Immature natural killer cell (primary cell): ENCODE measurements at regions not wholly inside any gene's neighbourhood (a gene's known extent, or its start where the extent isn't known, plus 50 kb on each side); places are given as distances from the start of the nearest gene placed in this dataset.

Experiments used
- DNase-seq, 3 donors: peaks; one replicate each; pipeline ENCODE4 v3.0.0; 2022; ENCODE audit warnings: mixed read lengths in 1 of 3
- H3K27ac Mint-ChIP-seq, 6 donors: one replicate each; pipeline ENCODE4 v1.8.0; 2020; ENCODE audit warnings: mixed read lengths in 6 of 6, mild to moderate bottlenecking in 5 of 6, inconsistent platforms in 4 of 6, moderate library complexity in 3 of 6
- H3K27me3 Mint-ChIP-seq, 3 donors: one replicate each; pipeline ENCODE4 v1.8.0; 2020 to 2021; ENCODE audit warnings: low read depth in 3 of 3, mild to moderate bottlenecking in 3 of 3, mixed read lengths in 3 of 3, moderate library complexity in 3 of 3, inconsistent platforms in 1 of 3
- H3K36me3 Mint-ChIP-seq, 3 donors: one replicate each; pipeline ENCODE4 v1.8.0; 2020; ENCODE audit warnings: mixed read lengths in 3 of 3, inconsistent platforms in 2 of 3, mild to moderate bottlenecking in 2 of 3
- H3K4me1 Mint-ChIP-seq, 2 donors: one replicate each; pipeline ENCODE4 v1.8.0; 2020; ENCODE audit warnings: inconsistent platforms in 2 of 2, mild to moderate bottlenecking in 2 of 2, mixed read lengths in 2 of 2, moderate library complexity in 1 of 2
- H3K4me3 Mint-ChIP-seq, 5 donors: one replicate each; pipeline ENCODE4 v1.8.0; 2020; ENCODE audit warnings: mild to moderate bottlenecking in 5 of 5, mixed read lengths in 5 of 5, inconsistent platforms in 3 of 5, moderate library complexity in 3 of 5
- H3K9me3 Mint-ChIP-seq, 6 donors: one replicate each; pipeline ENCODE4 v1.8.0; 2020; ENCODE audit warnings: mild to moderate bottlenecking in 6 of 6, mixed read lengths in 6 of 6, inconsistent platforms in 4 of 6, moderate library complexity in 3 of 6

DNA sequence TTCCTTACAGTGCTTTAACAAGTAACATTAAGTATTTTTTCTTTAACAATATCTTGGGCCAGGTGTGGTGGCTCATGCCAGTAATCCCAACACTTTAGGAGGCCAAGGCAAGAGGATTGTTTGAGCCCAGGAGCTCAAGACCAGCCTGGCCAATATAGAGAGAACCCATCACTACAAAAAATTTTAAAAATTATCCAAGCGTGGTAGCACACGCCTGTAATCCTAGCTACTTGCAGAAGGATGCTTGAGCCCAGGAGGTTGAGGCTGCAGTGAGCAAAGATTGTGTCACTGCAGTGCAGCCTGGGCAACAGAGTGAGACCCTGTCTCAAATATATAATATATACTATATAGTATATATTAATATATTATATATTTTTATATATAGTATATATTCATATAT is 162.2 kb downstream of the ZNF674 start:
- no peaks in the 10 kb centered on the region for H3K9me3 Mint-ChIP-seq
- H3K36me3 Mint-ChIP-seq, result no peaks in the 10 kb centered on the region
- no peak overlapping the region for H3K27ac Mint-ChIP-seq
- no peaks in the 10 kb centered on the region for H3K4me1 Mint-ChIP-seq
- H3K4me3 Mint-ChIP-seq, result no peak overlapping the region
- DNase-seq, result no peak
- H3K27me3 Mint-ChIP-seq, result peaks cover 0 to 8% (median 0%) of the 10 kb centered on the region in 3 donors

DNA sequence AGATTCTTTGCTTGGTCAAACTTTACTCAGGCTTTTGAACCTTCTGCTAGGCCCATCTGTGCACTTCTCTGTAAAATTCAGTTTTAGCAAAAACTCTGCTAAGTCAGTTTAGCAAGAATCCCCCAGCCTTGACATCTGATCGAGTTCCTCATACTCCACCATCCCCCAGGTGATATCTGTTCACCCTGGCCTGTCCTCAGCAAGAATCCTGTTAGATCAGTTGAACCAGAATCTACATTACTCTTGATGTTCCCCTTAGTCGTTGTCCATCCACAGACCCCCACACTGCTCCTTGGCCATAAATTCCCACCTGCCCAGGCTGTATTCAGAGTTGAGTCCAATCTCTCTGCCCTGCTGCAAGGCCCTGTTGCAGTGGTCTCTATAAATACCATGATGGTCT is 162.6 kb downstream of the ZNF674 start:
- Mint-ChIP-seq H3K9me3 (no peaks in the 10 kb centered on the region), H3K4me1 (no peaks in the 10 kb centered on the region), H3K4me3 (no peak overlapping the region), H3K36me3 (no peaks in the 10 kb centered on the region), H3K27me3 (peaks cover 0 to 6% (median 0%) of the 10 kb centered on the region in 3 donors), H3K27ac (no peak overlapping the region)
- no peak for DNase-seq

DNA sequence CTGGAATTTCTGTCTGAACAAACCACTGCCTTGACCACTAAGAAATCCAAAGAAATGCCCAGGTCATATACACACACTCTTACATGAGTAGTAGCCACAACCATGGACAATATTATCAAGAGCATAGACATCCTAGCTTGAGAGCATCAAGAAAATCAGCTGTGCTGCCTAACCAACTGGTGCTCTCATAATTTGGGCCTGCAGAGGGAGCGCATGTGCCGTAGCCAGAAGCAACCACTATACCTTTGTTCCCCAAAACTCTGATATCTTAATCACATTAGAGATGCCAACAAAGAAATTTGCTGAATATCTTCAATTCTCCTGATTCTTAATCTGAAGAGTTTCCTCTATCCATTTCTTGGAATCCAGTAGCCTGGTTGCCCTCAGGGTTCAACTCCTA is 163.6 kb downstream of the ZNF674 start:
- no peak overlapping the region for H3K4me3 Mint-ChIP-seq
- no peaks in the 10 kb centered on the region for H3K4me1 Mint-ChIP-seq
- peak in 1 of 3 donors; percentile 9 for DNase-seq

DNA sequence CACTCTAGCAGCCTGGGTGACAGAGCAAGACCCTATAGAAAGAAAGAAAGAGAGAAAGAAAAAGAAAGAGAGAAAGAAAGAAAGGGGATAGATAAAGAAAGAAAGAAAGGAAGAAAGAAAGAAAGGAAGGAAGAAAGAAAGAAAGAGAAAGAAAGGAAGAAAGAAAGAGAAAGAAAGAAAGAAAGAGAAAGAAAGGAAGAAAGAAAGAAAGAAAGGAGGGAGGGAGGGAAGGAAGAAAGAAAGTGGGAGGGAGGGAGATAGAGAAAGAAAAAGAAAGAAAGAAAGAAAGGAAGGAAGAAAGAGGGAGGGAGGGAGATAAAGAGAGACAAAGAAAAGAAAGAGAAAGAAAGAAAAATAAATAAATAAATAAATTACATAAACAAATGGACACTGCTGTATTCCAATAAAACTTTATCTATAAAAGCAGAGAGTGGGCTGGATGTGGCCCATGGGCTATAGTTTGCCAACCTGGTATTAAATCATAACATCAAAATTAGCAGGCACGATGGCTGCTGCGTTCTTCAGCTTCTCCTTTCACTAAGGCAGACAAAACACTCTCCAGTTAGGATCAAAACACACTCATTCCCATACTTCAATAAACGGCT is 165.0 kb downstream of the ZNF674 start:
- Mint-ChIP-seq H3K9me3 (no peaks in the 10 kb centered on the region), H3K4me3 (no peak overlapping the region), H3K4me1 (no peaks in the 10 kb centered on the region), H3K36me3 (no peaks in the 10 kb centered on the region), H3K27ac (no peak overlapping the region), H3K27me3 (peaks cover 0 to 3% (median 0%) of the 10 kb centered on the region in 3 donors)
- DNase-seq, result no peak

More for the DNA sequence above, 163.6 kb downstream of the ZNF674 start:
- Mint-ChIP-seq H3K27me3 (peaks cover 0 to 3% (median 0%) of the 10 kb centered on the region in 3 donors), H3K36me3 (no peaks in the 10 kb centered on the region), H3K27ac (no peak overlapping the region), H3K9me3 (no peaks in the 10 kb centered on the region)

DNA sequence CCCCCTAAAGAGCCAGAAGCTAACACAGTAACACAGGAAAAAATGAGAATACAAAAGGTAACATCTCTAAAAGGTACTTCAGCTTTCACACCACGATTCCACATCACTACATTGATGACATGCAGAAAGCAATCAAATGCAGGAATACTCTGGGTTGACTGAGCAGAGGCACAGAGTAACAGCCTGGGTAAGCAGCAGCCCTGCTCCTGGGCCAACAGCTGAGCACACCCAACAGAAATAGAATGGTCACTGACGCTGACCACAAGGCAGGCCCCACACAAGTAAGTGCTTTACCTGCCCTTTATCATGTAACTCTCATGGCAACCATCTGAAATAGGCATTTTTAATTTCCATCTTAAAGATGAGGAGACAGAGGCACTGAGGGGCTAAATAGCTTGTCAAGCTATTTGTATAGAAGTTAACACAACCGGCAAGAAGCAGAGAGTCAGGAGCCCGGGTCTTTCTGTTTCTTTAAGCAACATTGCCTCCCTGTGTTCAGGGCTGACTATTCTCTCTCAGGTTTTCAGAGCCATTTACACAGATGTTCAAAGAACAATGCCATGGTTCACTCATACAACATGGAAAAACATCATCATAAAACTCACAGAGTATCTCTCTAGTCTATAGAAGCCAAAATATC is 168.9 kb downstream of the ZNF674 start:
- Mint-ChIP-seq H3K27me3 (peaks cover 0 to 3% (median 0%) of the 10 kb centered on the region in 3 donors), H3K4me1 (no peaks in the 10 kb centered on the region), H3K36me3 (no peaks in the 10 kb centered on the region), H3K4me3 (no peak overlapping the region), H3K27ac (no peak overlapping the region), H3K9me3 (no peaks in the 10 kb centered on the region)
- DNase-seq, result no peak

DNA sequence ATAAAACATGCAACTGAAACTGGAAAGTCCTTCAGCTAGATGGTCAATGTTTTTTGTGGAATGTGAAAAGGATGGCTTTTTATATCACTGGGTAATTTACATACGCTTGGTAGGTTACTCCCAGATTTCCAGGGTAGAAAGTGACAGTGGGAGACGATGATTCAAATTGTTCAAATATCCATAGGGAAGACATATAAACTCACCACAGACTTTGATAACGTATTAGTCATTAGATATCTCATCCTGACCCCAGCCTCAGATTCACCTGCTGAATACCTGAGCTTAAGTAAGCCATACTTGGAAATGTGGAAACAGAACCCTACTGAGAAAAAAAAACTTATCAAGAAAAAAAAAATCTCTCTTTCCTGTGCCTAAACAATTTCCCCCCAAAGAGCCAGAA is 169.4 kb downstream of the ZNF674 start:
- Mint-ChIP-seq H3K36me3 (no peaks in the 10 kb centered on the region), H3K9me3 (no peaks in the 10 kb centered on the region), H3K27ac (no peak overlapping the region)

DNA sequence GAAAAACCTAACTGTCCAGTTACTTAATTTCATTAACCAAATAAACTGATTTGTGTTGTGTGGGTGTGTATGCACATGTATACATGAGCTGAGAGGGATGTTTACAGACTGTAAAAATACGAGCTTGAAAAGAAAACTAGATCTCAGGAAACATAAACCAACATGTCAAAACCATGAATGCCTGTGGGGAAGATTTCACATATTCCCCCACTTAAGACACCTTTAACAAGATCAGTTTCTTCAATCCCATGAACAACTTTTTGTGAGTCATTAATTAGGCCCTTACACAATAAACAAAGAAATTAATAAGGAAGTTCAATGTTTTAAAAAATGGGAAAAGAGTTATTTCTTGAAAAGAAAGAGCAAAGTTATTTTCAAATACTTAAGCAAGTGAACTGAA is 170.8 kb downstream of the ZNF674 start:
- no peaks in the 10 kb centered on the region for H3K36me3 Mint-ChIP-seq
- H3K27me3 Mint-ChIP-seq, result peaks cover 0 to 2% (median 0%) of the 10 kb centered on the region in 3 donors
- no peak for DNase-seq
- H3K27ac Mint-ChIP-seq, result no peak overlapping the region
- H3K4me1 Mint-ChIP-seq, result no peaks in the 10 kb centered on the region
- no peaks in the 10 kb centered on the region for H3K9me3 Mint-ChIP-seq
- no peak overlapping the region for H3K4me3 Mint-ChIP-seq

More for the DNA sequence above, 169.4 kb downstream of the ZNF674 start:
- H3K4me1 Mint-ChIP-seq, result no peaks in the 10 kb centered on the region
- no peak overlapping the region for H3K4me3 Mint-ChIP-seq
- DNase-seq, result no peak
- peaks cover 0 to 3% (median 0%) of the 10 kb centered on the region in 3 donors for H3K27me3 Mint-ChIP-seq

DNA sequence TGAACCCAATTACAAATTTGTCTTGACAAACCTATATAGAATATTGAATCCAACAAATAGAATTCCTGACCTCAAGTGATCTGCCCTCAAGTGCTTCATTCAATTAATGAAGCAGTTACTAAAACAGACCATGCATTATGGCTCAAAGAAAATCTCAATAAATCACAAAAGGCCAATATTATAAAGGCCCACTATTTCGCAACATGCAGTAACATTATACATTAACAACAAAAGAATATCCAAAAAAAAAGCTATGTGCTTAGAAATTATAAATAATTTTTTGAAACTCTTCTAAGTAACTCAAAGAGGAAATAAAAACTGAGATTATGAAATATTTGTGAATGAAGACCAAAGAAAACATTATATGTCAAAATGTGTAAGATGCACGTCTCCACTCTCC is 177.7 kb downstream of the ZNF674 start:
- no peak overlapping the region for H3K4me3 Mint-ChIP-seq
- H3K4me1 Mint-ChIP-seq, result no peaks in the 10 kb centered on the region
- DNase-seq, result no peak
- H3K9me3 Mint-ChIP-seq, result no peaks in the 10 kb centered on the region
- no peak overlapping the region for H3K27ac Mint-ChIP-seq
- no peaks in the 10 kb centered on the region for H3K36me3 Mint-ChIP-seq
- peaks cover 0 to 2% (median 0%) of the 10 kb centered on the region in 3 donors for H3K27me3 Mint-ChIP-seq

DNA sequence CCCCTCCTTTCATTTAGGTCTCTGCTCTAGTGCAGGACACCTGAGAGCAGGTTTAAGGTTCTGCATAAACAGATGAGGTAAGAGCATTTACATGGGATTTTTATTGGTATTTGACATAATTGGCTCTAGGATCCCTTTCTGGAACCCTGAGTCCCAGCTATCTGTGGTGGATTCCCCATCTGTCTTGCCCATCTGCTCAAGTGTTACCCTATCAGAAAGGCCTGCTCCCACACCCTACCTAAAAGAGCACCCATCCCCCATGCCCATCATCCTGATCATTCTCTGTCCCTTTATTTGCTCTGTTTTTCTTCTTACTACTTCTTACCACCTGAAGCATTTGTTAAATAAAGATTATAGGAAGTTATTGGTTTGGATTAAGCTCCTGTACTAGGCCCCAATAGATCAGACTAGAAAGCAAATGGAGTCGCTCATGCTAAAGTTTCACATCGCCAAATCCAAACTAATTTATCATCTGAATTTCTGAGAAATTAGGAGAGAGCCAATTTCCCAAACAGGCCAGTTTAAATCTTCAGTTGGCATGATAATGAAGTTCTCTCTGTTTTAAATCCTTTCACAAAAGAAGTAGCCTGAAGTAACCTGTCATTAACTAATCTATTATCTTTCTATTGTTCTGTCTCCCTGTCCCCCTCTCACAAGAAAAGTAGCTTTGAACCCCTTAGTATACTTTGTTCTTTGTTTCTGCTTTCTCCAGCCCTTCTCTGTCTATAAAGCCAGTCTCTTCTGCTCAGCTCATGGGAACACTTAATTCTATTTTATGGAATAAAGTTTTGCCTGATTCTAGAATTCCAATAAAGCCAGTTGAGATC is 178.6 kb downstream of the ZNF674 start:
- peaks cover 0 to 4% (median 0%) of the 10 kb centered on the region in 3 donors for H3K27me3 Mint-ChIP-seq
- H3K9me3 Mint-ChIP-seq, result no peaks in the 10 kb centered on the region
- H3K4me3 Mint-ChIP-seq, result no peak overlapping the region
- H3K27ac Mint-ChIP-seq, result no peak overlapping the region
- no peaks in the 10 kb centered on the region for H3K4me1 Mint-ChIP-seq
- no peak for DNase-seq
- H3K36me3 Mint-ChIP-seq, result no peaks in the 10 kb centered on the region

DNA sequence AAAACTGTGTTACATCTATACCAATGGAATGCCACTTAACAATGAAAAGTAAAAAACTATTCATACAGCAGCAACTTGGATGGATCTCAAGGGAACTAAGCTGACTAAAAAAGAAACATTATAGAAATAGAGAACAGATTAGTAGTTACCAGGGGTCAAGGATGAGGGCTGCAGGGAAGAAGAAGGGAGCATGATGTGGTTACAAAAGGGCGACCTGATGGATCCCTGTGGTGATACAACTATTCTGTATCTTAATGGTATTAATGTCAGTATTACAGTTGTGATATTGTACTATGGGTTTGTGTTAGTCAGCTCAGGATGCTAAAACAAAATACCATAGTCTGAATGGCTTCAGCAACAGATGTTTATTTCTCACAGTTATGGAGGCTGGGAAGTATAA is 190.7 kb downstream of the ZNF674 start:
- H3K4me3 Mint-ChIP-seq, result no peak overlapping the region
- no peaks in the 10 kb centered on the region for H3K36me3 Mint-ChIP-seq
- H3K4me1 Mint-ChIP-seq, result no peaks in the 10 kb centered on the region
- H3K9me3 Mint-ChIP-seq, result no peaks in the 10 kb centered on the region
- no peak overlapping the region for H3K27ac Mint-ChIP-seq
- peaks cover 0 to 9% (median 2%) of the 10 kb centered on the region in 3 donors for H3K27me3 Mint-ChIP-seq
- no peak for DNase-seq

DNA sequence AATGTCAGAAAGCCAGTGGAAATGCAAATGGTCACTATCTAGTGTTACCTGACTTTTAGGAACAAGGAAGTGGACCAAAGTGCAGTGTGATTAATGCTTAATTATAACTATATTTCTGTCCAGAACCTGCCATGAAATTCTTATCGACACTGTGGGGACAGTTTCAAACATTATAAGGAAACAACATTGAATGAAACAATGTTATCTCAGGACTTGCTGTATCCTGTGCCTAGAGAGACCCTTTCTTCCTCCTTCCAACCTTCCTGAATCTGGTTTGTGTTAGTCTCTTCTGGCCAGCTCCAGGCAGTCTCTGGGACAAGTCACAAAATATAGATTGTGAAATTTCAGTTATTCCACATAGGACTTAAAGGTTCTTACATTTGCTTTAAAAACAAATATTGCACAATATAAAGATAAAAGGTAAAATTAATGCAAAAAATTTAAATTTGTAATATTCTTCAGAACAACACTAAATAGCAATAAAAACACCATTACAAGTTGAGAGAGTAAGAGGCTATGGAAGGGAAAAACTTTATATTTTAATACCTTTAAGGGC is 203.4 kb downstream of the ZNF674 start:
- Mint-ChIP-seq H3K36me3 (no peaks in the 10 kb centered on the region), H3K4me1 (no peaks in the 10 kb centered on the region), H3K4me3 (no peak overlapping the region), H3K27ac (no peak overlapping the region), H3K9me3 (no peaks in the 10 kb centered on the region), H3K27me3 (peaks cover 2 to 11% (median 4%) of the 10 kb centered on the region in 3 donors)
- DNase-seq, result no peak

DNA sequence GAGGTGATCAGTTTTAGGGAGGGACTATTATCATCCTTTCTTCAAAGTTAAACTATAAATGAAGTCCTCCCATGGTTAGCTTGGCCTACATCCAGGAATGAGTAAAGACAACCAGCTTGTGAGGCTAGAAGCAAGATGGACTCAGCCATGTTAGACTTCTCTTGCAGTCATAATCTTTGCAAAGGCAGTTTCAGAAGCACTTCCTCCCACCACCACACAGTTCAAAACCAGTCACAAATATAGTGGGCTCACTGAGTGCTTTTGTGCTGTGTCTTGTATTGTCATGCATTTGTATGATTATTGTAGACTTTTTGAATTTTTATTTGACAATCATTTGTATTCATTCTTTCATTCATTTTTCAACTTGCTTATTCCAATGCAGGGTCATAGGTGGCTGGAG is 204.5 kb downstream of the ZNF674 start:
- Mint-ChIP-seq H3K4me3 (no peak overlapping the region), H3K4me1 (no peaks in the 10 kb centered on the region), H3K36me3 (no peaks in the 10 kb centered on the region), H3K9me3 (no peaks in the 10 kb centered on the region), H3K27me3 (peaks cover 0 to 9% (median 3%) of the 10 kb centered on the region in 3 donors), H3K27ac (no peak overlapping the region)
- DNase-seq, result no peak

DNA sequence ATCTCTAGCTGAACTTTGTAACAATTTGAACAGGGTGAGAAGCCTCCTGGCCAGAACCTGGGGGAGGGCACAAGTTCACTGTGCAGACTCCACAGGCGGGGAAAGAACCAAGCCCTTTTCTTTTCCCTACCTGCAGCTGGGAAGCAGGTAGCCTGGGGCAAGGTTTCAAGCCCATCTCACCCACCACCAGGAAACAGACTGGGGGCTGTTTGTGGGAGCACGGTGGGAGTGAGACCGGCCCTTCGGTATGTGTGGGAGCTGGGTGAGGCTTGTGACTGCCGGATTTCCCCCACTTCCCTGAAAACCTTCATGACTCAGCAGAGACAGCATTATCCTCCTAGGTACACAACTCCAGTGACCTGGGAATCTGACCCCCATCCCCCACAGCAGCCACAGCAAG is 211.7 kb downstream of the ZNF674 start:
- H3K36me3 Mint-ChIP-seq, result no peaks in the 10 kb centered on the region
- H3K4me3 Mint-ChIP-seq, result no peak overlapping the region
- H3K9me3 Mint-ChIP-seq, result no peaks in the 10 kb centered on the region
- no peaks in the 10 kb centered on the region for H3K4me1 Mint-ChIP-seq
- no peak overlapping the region for H3K27ac Mint-ChIP-seq
- no peak for DNase-seq
- peaks cover 2% of the 10 kb centered on the region in 3 donors for H3K27me3 Mint-ChIP-seq

DNA sequence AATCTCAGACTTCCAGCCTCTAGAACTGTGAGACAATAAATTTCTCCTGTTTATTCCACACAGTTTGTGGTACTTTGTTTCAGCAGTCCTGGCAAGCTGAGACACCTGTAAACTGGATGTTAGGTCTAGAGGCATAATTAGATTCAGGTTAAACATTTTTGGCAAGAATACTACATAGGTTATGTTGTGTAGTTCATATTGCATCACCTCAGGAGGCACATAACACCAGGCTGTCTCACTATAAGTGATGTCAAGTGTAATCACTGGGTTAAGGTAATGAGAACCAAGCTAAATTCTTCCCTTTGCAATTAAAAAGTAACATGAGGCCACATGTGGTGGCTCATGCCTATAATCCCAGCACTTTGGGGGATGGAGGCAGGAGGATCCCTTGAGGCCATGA is 214.2 kb downstream of the ZNF674 start:
- H3K27me3 Mint-ChIP-seq, result peaks cover 2 to 4% (median 2%) of the 10 kb centered on the region in 3 donors
- H3K27ac Mint-ChIP-seq, result no peak overlapping the region
- DNase-seq, result no peak
- no peaks in the 10 kb centered on the region for H3K36me3 Mint-ChIP-seq
- no peak overlapping the region for H3K4me3 Mint-ChIP-seq
- H3K9me3 Mint-ChIP-seq, result no peaks in the 10 kb centered on the region
- no peaks in the 10 kb centered on the region for H3K4me1 Mint-ChIP-seq
